ENCODE measurements at regions not wholly inside any gene's neighbourhood (a gene's known extent, or its start where the extent isn't known, plus 50 kb on each side); places are given as distances from the start of the nearest gene placed in this dataset.

GRCh38 chr11:128246810-128247594 lies 340.4 kb downstream of the ETS1 start:
- DNase-seq (peak in 1 of 3 donors; percentile 38), ATAC-seq (ENCODE audit: insufficient read depth, low FRiP score) (no peak)
- H3K36me3 ChIP-seq (ENCODE audit: control insufficient read depth in 4 of 4, insufficient read depth in 4 of 4, low read length in 4 of 4), result no peaks in the 10 kb centered on the region
- no peak overlapping the region for H3K27ac ChIP-seq (ENCODE audit: low read depth in 1 of 2, low read length in 1 of 2)
- no peak overlapping the region for H3K9ac ChIP-seq (ENCODE audit: insufficient read depth in 1 of 2, low read length in 2 of 2)
- H3K4me3 ChIP-seq, result no peak overlapping the region
- 63 to 86% methylated on average over 6 of the region's 6 CpGs for WGBS, 2 donors
- H3K27me3 ChIP-seq (ENCODE audit: control insufficient read depth in 3 of 3, insufficient read depth in 3 of 3, low read length in 2 of 3), result no peaks in the 10 kb centered on the region
- H3K9me3 ChIP-seq (ENCODE audit: control insufficient read depth in 4 of 4, insufficient read depth in 3 of 4, low read length in 3 of 4), result no peaks in the 10 kb centered on the region
- H3K4me1 ChIP-seq (ENCODE audit: control insufficient read depth in 5 of 5, insufficient read depth in 5 of 5, low read length in 5 of 5), result peaks cover 0 to 45% (median 6%) of the 10 kb centered on the region in 5 donors
- no peak for TF ChIP-seq CTCF (IDR thresholded peaks at IDR 0.05; ENCODE audit: control extremely low read depth, extremely low read depth)

DNA sequence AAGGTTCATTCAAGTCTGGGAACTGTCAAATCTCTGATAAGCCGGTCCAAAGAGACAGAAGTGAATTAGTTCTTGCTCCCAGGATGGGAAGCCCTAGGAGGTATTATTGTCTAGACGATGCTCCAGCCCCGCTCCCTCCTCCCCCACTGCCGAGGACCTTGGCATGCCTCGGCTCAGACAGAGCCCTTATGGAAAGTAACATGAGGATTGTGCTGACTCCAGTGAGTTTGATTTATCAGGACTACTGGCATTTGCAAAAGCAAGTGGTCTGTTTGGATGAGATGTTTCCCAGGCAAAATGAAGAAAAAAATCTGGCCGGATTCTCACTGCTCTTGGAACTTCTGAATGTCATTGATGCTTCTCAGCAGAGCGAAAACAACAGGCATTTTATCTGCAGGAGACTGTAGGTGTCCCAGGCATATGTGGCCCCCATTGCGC lies 341.0 kb downstream of the ETS1 start:
- DNase-seq (peak; percentile 64 to 88 (median 88)), ATAC-seq (ENCODE audit: insufficient read depth, low FRiP score) (no peak)
- Histone ChIP-seq H3K36me3 (ENCODE audit: control insufficient read depth in 4 of 4, insufficient read depth in 4 of 4, low read length in 4 of 4) (no peaks in the 10 kb centered on the region), H3K9ac (ENCODE audit: insufficient read depth in 1 of 2, low read length in 2 of 2) (no peak overlapping the region), H3K9me3 (ENCODE audit: control insufficient read depth in 4 of 4, insufficient read depth in 3 of 4, low read length in 3 of 4) (no peaks in the 10 kb centered on the region), H3K4me3 (no peak overlapping the region), H3K27me3 (ENCODE audit: control insufficient read depth in 3 of 3, insufficient read depth in 3 of 3, low read length in 2 of 3) (no peaks in the 10 kb centered on the region), H3K4me1 (ENCODE audit: control insufficient read depth in 5 of 5, insufficient read depth in 5 of 5, low read length in 5 of 5) (peaks cover 0 to 45% (median 6%) of the 10 kb centered on the region in 5 donors), H3K27ac (ENCODE audit: low read depth in 1 of 2, low read length in 1 of 2) (no peak overlapping the region)
- no peak for TF ChIP-seq CTCF (IDR thresholded peaks at IDR 0.05; ENCODE audit: control extremely low read depth, extremely low read depth)
- WGBS, 2 donors, result 75 to 89% methylated on average over 8 of the region's 8 CpGs

GRCh38 chr11:128244871-128245270 lies 342.5 kb downstream of the ETS1 start:
- ATAC-seq (ENCODE audit: insufficient read depth, low FRiP score), result no peak
- peak in 2 of 3 donors; percentile 38 to 58 for DNase-seq
- 84 to 91% methylated on average over 5 of the region's 5 CpGs for WGBS, 2 donors

More at GRCh38 chr11:128244871-128245270, 342.5 kb downstream of the ETS1 start:
- Histone ChIP-seq H3K4me3 (no peak overlapping the region), H3K27ac (ENCODE audit: low read depth in 1 of 2, low read length in 1 of 2) (no peak overlapping the region), H3K9ac (ENCODE audit: insufficient read depth in 1 of 2, low read length in 2 of 2) (no peak overlapping the region), H3K27me3 (ENCODE audit: control insufficient read depth in 3 of 3, insufficient read depth in 3 of 3, low read length in 2 of 3) (no peaks in the 10 kb centered on the region), H3K36me3 (ENCODE audit: control insufficient read depth in 4 of 4, insufficient read depth in 4 of 4, low read length in 4 of 4) (no peaks in the 10 kb centered on the region), H3K4me1 (ENCODE audit: control insufficient read depth in 5 of 5, insufficient read depth in 5 of 5, low read length in 5 of 5) (peaks cover 0 to 45% (median 12%) of the 10 kb centered on the region in 5 donors), H3K9me3 (ENCODE audit: control insufficient read depth in 4 of 4, insufficient read depth in 3 of 4, low read length in 3 of 4) (no peaks in the 10 kb centered on the region)
- TF ChIP-seq CTCF (IDR thresholded peaks at IDR 0.05; ENCODE audit: control extremely low read depth, extremely low read depth), result no peak
